ELF-1 (cell line): ENCODE measurements at regions not wholly inside any gene's neighbourhood (a gene's known extent, or its start where the extent isn't known, plus 50 kb on each side); places are given as distances from the start of the nearest gene placed in this dataset.
"Not testable (repeated sequence)": the region's sequence is repeated elsewhere in the genome, so short reads cannot be mapped to it uniquely, and the experiment has no call there.

ENCODE experiments used
- DNase-seq: peaks from one replicate; pipeline ENCODE4 v3.0.0-alpha.2; 2016; ENCODE audit warnings: low read depth, low spot score

- DNase-seq: no peak
These were observed 126.2 kb upstream of the IGF1R start for GRCh38 chr15:98522127-98522526.

DNA sequence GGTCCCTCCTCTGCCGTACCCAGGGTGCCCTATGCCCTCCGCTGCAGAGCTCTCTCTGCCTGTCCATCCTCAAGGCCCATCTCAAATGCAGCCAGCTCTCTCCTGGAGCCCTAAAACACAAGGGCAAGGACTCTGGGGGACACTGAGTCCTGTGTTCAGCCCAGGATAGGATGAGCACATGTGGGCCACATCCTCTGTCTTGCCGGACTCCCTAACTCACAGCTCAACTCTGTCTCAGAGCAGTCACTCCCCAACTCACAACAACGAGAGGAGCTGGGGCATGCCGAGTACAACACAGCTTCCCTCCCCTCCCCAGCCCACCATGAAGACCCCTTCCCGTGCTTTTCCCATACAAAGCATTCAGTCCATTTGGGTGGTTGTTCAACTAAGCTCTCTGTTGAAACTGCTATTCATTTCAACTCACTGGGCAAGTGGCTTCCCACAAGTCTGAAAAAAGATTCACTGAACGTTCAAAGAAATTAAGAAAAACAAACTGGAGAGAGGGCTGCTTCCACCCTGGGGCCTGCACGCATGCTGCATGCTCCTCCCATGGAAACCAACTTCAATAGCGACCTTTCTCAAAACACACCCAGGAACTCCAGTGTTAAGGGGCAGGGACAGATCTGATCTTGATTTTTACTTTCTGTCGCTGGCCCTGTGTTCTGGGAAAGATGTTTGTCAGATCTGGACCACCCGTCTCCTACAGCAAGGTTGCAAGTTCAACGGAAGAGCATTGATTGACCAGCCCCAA is 124.3 kb upstream of the IGF1R start:
- no peak for DNase-seq

GRCh38 chr15:98524838-98525660 is 123.3 kb upstream of the IGF1R start:
- DNase-seq: no peak

- no peak for DNase-seq
These were observed 122.7 kb upstream of the IGF1R start for GRCh38 chr15:98525661-98526001.

DNA sequence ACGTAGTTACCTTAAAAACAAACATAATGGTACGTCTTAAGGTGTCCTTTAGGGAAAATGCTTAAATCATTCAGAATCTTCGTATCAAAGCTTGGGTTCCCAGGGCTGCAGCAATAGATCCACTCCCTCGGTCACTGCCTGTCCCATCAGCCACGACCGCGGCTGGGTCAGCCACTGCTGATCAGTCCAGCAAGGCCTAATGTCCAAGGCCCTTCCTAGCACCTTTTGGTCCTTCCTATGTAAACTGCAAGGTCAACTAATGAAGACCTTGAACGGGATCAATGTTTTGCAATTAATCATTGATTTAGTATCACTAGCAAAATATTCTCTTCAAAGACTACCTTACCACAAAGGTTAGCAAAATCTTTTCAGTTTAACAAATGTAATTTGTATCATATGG is 122.2 kb upstream of the IGF1R start:
- no peak for DNase-seq

GRCh38 chr15:98528046-98528725 is 120.2 kb upstream of the IGF1R start:
- DNase-seq: no peak

- no peak for DNase-seq
These were observed 118.9 kb upstream of the IGF1R start for GRCh38 chr15:98529205-98530145.

DNA sequence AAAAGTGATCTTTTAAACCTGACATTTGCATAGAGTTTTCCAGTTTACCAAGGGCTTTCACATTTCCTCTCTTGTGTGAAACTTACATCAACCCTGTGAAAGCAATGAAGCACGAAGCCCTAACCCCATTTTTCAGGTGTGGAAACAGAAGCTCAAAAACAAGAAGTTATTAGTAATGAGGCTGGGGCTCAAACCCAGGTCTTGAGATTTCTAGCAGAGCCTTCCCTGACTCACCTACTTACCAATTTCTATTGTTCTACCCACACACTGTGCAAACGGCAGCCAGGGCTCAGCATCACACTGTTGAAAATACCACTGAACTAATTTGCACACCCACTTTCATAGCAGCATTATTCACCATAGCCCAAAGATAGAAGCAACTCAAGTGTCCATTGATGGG is 117.8 kb upstream of the IGF1R start:
- no peak for DNase-seq

DNA sequence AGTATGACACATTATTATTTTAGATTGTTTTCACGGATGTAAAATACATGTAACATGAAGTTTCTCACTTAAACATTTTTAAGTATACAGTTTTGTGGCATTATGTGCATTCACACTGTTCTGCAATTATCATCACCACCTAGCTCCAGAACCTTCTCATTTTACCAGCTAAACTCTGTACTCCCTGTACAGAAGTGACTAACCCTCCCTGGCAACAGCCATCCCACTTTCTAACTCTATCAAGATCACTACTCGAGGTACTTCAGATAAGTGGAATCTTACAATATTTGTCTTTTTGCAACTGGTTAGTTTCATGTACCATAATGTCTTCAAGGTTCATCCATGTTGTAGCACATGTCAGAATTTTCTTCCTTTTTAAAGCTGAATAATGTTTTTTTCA is 116.3 kb upstream of the IGF1R start:
- no peak for DNase-seq

DNA sequence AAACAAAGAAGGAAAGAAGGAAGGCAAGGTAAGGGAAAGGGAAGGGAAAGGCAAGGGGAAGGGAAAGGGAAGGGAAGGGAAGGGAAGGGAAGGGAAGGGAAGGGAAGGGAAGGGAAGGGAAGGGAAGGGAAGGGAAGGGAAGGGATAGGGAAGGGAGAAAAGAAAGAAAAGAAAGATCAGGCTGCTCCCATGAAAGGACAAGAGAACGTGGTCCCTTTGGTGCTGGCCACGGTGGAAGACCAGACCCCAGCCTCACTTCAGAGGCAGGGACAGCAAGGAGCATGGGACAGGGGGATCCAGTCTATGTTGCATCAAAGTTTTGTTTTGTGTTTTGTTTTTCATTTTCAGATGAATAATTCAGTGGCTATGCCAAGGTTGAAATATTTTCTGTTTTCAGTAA is 111.4 kb upstream of the IGF1R start:
- DNase-seq: no peak

DNA sequence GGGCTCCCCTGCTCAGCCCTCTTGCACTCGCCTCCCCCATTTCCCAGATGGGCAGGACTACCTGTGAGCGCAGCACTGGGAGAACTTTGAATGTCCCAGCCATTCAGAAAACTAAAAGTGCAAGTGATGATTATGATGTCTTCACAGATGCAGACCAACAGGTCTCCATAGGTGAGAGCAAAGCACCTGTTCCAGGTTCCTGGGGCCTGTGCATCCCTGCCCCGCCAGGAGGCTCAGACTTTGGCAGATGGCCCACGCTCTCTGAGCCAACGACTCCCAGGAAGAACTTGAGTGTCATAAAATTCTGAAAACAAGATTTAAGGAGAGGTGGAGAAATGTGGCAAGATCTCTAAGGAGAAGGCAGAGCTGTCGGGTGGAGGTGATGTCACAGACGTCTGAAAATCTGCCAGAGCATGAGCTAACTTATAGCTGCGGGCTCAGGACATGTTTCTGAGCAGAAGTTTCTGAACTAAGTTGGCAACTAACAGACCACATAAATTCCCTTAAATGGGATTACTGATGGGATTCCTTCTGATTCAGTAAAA is 110.8 kb upstream of the IGF1R start:
- DNase-seq: no peak

DNA sequence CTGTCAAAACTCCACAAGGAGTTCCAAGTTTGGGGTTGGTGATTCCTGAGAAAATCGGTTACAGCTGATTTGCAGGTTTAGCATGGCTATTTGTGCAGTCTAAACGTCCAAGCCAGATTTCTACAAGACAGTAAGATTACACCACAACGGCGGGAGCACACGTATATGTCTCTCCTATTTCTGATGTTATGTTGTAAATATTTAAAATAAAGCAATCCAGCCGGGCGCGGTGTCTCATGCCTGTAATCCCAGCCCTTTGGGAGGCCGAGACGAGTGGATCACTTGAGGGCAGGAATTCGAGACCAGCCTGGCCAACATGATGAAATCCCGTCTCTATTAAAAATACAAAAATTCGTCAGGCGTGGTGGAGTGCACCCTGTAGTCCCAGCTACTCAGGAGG is 106.8 kb upstream of the IGF1R start:
- no peak for DNase-seq

DNA sequence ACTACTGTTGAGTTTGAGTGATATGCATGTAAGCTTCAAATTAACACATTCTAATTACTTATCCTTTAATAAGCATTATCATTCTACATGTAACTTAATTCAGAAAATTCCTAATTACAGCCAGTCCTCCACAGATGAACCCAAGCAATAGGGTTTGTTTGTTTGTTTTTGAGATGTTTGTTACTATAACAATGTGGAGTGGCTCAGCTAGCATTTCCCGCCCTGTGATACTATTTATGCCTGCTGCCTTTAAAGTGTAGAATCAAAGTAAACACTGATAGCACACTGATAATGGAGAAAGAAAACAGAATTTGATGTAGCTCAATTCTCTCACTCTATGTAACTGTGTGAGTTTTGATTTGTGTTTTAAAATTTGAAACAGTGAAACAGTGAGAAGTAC is 105.1 kb upstream of the IGF1R start:
- no peak for DNase-seq

DNA sequence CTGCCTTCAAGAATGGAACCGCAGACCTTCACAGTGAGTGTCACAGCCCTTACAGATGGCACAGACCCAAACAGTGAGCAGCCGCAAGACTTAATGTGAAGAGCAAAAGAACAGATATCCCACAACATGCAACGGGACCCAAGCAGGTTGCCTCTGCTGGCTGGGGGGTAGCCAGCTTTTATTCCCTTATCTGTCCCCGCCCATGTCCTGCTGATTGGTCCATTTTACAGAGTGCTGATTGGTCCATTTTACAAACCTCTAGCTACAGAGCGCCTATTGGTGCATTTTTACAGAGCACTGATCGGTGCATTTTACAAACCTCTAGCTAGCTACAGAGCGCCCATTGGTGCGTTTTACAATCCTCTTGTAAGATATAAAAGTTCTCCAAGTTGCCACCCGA is 102.0 kb upstream of the IGF1R start:
- DNase-seq: no peak

DNA sequence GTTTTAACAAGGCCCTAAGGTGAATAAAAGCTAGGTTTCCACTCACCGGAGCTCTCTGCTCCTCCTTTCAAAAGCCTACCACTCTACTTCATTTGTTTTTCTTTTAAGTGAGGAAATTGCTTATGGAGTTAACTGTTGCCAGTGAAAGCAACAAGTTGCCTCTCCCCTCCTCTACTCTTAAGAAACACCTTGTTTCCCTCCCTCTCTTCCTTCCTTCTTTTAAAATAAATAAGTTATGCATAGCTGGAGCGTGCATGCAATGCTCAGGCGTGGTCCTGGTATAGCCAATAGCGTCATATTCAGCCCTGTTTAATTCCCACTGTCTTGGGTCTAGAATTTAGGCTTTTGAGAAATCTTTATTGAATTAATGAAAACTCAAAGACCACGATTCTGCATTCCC is 101.1 kb upstream of the IGF1R start:
- no peak for DNase-seq

- peak; percentile 51 for DNase-seq
These were observed 100.6 kb upstream of the IGF1R start for GRCh38 chr15:98547741-98548138.

DNA sequence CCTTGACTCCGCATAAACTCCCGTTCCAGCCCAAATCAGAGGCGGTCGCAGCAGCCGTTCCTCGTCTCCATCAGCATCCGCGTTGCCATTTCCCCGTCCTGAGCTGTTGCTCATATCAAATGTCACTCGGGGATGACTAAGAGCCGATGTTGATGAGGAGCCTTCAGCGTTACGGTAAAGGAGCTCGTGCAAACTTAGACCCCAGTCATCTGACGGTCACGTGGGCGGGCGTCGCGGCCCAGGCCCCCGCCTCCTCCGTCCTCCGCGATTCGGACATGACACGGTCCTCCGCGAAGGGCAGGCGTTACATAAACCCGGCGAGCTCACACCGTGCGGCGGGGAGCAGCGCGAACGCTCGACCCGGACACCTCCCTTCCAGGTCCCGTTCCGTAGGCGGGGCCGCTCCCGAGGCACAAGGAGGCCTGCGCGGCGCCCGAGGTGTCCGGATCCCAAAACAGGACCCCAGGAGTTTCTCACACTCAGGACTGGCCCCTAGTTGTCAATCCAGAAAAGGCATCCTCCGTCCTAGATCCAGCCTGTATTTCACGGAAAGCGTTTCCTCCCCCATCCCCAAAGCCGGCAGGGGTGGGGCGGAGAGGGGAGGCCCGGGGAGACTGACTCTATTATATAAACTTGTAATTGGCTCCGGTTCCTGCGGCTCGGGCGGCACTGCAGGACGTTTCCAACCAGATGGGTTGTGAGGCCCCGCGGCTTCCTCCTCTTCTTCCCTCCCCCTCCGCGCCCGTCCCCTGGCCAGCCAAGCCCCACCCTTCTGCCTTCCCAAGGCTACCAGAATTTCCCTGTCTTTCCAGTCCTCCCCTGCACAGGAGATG is 100.0 kb upstream of the IGF1R start:
- peak; percentile 84 for DNase-seq

DNA sequence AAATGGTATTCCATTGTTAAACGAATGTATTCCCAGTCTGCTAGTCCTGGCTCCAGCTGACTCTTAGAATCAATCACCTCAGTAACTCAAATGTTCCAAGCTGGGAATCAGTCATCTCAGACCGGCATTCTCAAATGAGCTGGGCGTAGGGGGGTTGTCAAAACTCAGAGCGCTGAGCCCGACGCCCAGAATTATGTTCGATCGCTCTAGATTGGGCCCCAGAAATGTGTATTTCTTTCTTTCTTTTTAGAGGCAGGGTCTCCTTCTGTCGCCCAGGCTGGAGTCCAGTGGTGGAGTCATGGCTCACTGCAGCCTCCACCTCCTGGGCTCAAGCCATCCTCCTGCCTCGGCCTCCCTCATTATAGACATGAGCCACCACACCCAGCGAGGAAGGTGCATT is 99.3 kb upstream of the IGF1R start:
- no peak for DNase-seq

- no peak for DNase-seq
These were observed 98.6 kb upstream of the IGF1R start for GRCh38 chr15:98549741-98550140.

GRCh38 chr15:98550363-98550762 is 98.0 kb upstream of the IGF1R start:
- not testable (repeated sequence) for DNase-seq
